ENCODE measurements at regions not wholly inside any gene's neighbourhood (a gene's known extent, or its start where the extent isn't known, plus 50 kb on each side); places are given as distances from the start of the nearest gene placed in this dataset.

DNA sequence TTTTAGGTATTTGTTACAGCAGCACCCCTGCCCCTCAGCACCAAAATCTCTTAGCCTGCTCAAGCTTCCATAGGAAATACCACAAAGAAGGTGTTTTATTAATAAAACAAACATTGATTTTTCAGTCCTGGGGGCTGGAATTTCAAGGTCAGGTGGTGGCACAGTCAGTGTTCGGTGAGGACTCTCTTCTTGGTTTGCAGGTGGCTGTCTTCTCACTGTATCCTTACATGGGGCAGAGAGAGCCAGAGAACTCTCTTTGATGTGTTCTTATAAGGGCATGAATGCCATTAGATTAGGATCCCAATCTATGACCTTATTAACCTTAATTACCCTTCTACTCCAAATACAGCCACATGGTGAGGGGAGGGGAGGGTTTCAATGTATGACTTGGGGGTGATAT lies 112.3 kb upstream of the PFKP start:
- TF ChIP-seq, protein P1, sequence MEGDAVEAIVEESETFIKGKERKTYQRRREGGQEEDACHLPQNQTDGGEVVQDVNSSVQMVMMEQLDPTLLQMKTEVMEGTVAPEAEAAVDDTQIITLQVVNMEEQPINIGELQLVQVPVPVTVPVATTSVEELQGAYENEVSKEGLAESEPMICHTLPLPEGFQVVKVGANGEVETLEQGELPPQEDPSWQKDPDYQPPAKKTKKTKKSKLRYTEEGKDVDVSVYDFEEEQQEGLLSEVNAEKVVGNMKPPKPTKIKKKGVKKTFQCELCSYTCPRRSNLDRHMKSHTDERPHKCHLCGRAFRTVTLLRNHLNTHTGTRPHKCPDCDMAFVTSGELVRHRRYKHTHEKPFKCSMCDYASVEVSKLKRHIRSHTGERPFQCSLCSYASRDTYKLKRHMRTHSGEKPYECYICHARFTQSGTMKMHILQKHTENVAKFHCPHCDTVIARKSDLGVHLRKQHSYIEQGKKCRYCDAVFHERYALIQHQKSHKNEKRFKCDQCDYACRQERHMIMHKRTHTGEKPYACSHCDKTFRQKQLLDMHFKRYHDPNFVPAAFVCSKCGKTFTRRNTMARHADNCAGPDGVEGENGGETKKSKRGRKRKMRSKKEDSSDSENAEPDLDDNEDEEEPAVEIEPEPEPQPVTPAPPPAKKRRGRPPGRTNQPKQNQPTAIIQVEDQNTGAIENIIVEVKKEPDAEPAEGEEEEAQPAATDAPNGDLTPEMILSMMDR (IDR thresholded peaks at IDR 0.05): no peak
- TF ChIP-seq POLR2A (IDR thresholded peaks at IDR 0.05): no peak
- no peak for TF ChIP-seq EP300 (IDR thresholded peaks at IDR 0.05)
- no peak for TF ChIP-seq POLR2AphosphoS5 (IDR thresholded peaks at IDR 0.05)

Data from suprapubic skin (tissue), 4 donors.